NCI-H2081 (cell line): ENCODE measurements at regions not wholly inside any gene's neighbourhood (a gene's known extent, or its start where the extent isn't known, plus 50 kb on each side); places are given as distances from the start of the nearest gene placed in this dataset.
"Not testable (repeated sequence)": the region's sequence is repeated elsewhere in the genome, so short reads cannot be mapped to it uniquely, and the experiment has no call there.

ENCODE experiments used
- DNase-seq, 2 experiments: peaks; one replicate each; lab custom pipeline; 2025; lab: John Stamatoyannopoulos, UW

DNA sequence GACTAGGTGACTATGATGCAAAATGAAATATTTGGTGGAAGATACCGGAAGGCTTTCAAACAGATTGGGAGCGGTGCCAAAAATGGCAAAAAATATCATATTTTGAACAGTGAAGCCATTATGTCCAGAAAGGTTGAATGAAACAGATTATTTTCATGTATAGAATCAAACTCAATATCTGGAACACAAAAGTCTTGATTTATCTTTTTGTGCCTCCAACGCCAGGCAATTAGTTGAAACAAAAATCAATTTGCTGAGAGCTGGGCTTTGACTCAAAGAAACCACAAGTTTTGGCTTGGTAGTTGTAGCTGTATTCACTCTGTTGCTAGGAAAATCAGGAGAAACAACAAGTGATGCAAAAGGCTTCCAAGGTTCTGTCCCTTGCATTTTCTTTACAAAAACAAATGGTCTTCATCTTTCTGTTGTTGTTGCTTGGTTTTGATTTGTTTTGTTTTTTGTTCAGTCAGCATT is 421.7 kb upstream of the TYRP1 start:
- DNase-seq, result no peak

DNA sequence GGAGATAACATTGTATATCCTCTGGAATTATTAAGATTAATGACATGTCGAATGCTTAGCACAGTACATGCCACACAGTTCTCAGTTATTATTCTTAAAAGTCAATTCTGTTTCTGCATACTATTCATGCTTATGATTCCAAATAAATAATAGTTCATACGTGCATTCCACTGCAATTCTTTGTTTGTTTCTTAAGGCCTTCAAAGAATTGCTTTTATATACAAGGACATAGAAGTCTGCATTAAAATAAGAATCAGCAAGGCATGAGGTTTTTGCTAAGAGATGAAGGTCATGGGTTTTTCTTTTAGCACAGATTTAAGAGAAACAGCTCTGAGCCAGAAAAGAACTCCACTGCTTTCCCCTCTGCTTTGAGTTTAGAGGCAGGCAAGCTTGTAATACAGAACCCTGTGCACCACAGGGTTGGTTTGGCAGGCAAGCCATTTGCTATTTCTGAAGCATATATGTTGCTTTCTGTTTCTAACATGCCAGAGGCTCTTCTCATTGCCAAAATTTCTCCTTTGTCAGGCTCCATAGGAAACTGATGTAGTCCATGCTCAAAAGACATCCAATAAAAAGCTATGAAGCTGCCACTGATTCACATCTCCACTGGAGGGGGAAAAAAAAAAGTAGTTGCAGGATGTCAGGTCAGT is 420.6 kb upstream of the TYRP1 start:
- DNase-seq, result no peak

DNA sequence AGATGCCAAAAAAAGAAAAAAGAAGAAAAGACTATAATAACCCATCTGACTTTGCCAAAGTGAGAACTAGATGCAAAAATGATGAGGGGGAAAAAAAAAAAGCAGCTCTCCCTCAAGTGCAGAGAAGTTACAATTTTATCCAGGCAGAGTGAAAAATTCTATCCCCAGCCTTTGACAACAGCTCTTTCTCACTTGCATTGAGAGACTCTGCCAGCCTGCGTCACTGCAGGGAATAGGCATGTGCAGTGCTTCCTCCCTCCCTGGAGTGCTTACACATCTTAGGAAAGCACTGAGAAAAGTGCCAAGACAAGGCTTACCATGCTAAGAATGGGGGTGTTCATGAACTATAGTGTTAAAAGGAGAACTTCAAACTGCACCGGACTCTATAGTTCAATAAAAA is 418.6 kb upstream of the TYRP1 start:
- no peak for DNase-seq

DNA sequence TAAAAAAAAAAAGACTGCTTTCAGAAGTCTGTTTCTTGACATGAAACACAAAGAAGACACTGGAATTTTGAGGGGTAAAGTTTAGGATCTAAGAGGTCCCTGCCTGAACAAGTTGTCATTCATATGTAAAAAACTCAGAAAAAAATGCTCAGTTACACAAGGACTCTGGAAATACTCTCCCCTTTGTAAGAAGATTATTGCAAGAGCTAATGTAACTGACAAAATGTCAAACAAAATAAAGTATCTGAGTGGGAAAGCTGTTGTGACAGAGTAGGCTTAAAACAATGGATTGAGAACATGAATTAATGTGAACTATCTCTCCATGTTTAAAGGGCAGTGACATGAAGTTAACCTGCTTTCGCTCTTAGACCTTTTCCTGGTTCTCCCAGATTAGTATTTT is 416.7 kb upstream of the TYRP1 start:
- no peak for DNase-seq

DNA sequence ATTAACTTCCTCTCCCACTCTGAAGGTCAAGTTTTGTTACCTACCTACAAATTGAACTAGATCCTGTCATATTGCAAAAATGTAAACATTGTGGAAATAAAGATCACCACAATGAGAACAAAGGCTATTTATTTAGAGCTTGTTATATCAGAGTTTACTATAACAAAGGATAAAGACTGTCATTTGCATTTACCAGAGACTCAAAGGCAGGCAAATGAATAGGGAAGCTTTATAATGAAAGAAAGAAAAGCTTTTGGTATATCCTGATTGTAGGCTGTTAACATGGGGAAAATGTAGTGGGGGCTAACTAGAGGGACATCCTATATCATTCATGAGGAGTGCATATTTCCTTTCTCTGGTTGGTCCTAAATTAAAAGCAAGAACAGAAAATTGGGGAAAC is 403.5 kb upstream of the TYRP1 start:
- peak; percentile 17 to 42 for DNase-seq

DNA sequence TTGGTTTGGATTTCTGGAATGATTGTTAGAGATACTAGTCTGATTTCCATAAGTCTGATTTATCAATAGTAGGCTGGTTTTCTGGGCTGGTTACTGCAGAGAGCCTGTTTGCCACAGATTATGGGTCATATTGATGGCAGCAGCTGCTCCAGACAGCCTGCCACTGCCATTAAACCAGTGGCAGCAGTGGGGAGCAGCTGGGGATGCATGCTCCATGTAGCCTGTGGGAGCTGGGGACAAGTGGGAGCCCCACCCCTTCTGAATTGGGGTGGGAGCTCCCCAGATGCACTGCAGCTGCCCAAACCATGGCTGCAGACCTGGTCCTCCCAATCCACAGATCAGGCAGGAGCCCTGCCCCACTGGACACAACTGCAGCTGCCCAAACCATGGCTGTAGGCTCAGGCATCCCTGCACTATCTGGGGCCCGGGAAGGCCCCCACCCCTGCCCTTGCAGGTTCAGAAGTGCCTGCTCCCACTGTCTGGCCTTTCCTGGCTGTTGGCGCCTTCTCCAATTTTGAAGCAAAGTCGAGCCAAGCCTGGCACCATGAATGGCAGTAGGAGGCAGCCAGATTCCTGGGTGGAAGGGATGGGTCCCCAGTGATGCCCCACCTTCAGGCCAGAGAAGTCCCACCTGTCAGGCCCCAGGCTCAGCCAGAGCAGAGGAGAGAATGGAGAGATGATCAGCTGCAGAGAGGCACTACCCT is 402.9 kb upstream of the TYRP1 start:
- DNase-seq, result no peak

DNA sequence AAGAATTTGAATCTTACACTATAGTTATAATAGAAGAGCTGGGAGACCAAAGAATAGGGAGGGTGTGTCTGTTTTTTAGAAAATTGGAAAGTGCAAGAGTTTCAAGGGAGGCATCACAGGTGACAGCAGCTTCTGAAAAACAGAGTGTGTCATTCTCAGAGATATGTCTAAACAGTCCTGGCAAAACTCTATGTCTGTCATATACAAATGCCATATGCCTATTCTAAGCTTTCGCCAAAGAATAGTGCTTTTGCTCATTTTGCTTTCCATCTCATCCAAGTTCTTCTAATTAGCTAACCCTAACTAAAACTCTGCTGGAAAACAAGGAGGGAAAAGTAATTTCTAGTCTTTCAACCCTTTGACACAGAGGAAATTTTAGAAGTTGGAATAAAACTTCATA is 388.0 kb upstream of the TYRP1 start:
- no peak for DNase-seq

DNA sequence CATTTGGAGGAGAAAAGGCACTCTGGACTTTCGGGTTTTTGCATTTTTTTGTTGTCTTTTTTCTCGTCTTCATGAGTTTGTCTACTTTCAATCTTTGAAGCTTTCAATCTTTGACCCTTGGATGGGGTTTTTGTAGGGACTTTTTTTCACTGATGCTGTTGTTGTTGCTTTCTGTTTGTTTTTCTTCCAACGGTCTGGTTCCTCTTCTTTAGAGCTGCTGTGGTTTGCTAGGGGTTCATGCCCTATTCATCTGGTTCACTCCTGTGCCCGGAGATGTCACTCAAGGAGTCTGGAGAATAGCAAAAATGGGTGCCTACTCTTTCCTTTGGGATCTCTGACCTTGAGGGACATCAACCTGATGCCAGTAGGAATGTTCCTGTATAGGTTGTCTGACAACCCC is 378.6 kb upstream of the TYRP1 start:
- DNase-seq, result no peak

DNA sequence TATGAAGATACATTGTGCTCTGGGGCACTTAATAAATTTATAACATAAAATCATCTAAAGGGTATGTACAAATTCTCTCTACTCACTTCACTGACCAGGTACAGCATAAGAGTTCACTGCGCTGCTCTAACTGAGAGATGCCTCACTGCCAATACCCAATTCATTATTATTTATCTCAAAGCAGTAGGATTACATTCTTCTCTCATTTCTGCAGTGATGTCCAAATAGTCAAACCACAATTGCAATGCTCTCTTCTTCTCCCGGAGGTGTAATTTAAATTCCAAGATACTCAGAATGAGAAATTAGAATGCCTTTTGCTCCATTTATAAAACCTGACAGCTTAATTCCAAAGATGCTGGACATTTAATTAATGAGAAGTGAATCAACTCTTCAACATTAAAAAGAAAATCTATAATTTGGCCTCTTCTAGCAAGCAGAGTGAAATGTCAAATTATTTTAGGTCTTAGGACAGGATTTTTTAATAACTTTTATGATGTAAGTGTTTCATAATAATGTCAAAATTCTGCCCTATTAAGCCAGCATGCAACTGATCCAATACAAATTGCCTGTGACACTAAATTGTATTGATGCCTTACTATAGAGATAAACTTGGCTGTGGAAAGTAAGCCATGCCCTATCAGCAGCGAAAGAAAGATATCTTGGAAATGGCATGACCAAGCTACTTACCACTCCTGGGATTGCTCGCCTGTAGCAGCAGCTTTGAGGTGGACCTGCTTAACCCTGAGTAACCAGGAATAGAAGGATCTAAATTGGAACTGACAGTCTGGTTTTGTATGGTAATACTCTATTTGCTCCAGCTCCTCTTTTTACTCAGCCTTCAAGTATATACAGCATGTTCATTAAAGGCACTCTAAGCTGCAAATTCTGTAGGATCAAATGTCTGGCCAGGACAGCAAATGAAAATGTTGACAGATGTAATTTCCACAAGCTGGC is 374.2 kb upstream of the TYRP1 start:
- no peak for DNase-seq

DNA sequence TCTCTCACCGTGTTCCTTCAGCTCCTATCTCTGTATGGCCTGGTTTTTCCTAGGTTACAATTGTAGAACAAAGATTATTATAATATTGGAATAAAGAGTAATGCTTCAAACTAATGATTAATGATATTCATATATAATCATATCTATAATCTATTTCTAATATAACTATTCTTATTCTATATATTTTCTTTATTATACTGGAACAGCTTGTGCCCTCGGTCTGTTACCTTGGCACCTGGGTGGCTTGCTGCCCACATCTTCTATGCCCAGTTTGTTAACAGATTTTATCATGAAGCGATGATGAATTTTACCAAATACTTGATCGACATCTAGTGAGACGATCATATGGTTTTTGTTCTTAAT is 363.6 kb upstream of the TYRP1 start:
- no peak for DNase-seq

DNA sequence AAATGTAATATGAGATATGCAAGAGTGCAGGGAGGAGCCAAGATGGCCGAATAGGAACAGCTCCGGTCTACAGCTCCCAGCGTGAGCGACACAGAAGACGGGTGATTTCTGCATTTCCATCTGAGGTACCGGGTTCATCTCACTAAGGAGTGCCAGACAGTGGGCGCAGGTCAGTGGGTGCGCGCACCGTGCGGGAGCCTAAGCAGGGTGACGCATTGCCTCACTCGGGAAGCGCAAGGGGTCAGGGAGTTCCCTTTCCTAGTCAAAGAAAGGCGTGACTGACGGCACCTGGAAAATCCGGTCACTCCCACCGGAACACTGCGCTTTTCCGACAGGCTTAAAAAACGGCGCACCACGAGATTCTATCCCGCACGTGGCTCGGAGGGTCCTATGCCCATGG is 359.2 kb upstream of the TYRP1 start:
- not testable (repeated sequence) for DNase-seq

DNA sequence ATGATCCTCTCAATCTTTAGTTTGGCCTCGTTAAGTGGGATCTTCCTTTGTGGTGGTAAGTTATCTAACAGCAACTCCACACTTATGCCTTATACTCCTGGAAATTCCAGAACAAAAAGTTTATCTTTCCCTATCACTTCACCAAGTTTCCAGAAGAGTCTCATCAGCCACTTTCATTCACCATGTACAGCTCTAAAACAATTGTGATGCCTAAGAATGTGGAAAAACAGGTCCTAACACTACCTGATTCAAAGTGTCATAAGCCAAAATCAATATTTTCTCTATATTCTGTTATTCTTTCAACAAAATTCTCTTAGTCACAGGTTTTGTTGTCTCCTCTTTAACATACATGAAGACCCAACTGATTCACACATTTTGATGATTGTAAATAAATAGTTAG is 342.4 kb upstream of the TYRP1 start:
- DNase-seq, result no peak

DNA sequence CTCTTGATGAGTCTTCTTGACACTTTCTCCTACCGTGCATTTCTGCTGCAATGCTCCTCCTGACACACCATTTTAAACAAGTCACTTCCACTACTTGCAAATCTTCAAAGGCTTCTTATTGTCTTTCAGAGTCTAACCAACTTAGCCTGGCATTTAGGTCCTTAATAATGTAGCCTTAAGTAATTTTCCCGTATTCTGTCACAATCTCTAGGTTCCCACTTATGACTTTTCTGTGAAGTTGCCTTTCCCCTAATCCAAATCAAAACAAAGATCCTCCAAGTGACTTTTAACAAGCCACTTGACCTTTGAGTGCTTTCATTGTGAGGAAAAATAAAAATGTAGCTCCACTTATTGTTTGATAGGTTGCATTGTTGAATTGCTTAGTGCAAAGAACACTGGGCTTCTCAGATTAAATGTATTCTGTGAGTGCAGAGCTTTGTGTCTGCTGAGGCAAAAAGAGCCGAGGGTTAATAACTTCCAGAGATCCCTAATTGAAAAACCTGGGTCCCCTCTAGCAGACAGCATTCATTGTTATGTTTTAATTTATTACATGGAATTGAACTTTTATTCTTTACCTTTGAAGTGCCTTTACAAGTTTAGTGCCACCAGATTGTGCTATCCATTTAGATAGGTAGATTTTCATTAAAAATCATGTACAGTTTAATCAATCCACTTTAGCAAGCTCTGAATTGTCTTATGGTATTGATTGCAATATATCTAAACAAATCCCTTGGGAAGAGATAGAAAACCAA is 341.7 kb upstream of the TYRP1 start:
- DNase-seq, result no peak

DNA sequence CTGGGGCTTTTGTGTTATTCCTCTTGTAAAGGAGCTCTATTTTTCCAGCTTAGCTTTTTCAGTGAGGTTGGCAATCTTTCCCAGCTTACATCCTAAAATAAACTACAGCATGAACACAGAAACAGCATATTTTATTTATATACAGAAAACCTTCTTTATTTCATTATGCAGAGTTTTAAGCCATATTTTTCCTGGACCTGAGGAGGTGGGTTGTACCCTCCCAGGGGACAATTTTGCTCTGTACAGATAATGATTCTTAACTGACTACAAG is 341.2 kb upstream of the TYRP1 start:
- no peak for DNase-seq

DNA sequence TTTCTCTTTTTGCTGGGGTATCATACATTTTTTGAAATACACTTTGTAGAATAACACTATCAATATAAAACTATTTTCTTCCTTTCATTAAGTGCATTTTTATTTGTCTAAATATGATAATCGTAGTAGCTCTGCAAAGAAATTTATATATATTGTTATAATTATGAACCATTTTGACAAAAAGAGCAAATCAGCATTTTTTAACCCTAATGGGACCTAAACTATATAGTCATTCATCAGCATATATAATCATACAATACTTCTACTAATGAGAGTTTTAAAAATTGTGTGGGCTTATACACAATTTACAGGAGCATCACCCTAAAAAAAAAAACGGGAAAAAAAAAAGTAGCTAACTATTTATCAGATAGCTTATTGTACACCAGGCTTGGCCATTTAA is 329.7 kb upstream of the TYRP1 start:
- DNase-seq, result no peak

DNA sequence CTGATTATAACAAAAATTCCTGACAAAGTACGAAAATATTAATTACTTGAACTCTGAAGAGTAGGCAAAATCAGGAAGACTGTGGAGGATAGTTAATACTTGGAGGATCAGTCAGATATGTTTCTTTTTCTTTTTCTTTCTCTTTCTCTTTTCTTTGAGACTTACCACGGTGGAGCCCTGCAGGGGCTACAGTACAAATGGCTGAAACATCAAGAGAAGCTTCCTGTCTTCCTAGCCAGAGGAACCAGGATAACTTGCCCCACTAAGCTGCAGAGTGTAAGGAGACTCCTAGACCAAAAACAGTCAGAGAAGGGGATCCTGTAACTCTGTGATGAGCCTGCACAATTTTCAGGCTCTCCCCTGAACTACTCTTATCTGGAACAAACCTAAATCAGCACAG is 324.6 kb upstream of the TYRP1 start:
- DNase-seq, result no peak

DNA sequence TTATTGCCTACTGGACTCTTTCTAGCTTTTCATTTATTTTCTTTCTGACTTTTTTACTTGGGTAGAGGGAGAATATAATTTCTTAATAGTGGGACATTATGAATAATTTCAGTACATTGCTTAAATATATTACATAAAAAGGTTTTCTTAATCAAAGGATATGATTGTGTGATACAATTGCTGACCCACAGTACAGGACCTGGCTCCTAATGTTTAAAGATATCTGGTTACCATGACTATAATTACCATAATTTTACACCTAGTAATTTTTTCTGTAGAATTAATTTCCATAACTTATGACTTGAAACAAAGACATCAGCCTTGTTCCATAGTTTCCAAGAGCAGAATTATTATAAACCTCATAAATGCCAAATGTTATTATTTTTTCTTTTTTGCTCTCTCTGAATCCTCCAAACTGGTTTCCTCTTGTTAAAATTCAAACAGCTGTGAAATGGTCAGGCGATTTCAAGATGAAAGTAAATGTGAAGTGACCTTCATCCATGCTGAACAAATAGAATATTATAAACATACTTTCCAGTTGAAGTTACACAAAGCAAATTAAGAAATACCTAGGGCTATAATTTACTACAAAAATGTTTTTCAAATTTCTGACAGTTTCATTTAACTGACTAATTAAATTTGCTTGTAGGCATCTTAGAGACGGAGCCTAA is 301.2 kb upstream of the TYRP1 start:
- no peak for DNase-seq

DNA sequence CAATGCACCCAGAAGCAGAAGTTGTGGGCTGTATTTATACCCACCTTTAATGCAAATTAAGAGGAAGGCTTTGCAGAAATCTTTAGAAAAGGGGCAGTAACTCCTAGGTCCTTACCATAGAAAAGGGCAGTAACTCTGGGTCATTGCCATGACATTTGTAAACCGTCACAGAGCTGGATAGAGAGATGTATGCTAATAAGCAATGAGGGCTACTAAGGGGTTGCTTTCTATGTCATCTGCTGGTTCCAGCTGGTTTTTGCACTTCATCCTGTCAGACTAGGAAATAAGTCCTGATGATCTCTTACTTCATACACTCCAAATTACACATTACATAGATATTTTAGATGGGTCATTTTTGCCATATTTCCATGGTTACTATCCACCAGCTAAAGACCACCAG is 299.1 kb upstream of the TYRP1 start:
- DNase-seq, result no peak

DNA sequence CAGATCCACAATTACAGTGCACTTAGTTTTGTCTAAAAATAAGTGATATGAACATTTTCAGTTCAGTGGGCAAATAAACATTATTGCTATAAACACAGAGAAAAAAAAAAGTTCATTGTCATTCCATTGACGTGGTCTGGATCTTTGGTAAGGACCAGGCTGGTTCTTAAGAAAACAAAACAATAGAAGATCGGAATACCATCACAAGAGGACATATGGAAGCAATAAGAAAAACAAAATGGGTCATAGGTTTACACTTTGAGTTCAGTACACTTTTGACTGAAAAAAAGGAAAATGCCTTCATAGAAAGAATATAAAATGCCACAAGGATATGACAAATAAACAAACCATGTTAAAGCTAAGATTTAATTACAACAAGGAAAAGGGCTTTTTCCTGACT is 289.5 kb upstream of the TYRP1 start:
- DNase-seq, result no peak

DNA sequence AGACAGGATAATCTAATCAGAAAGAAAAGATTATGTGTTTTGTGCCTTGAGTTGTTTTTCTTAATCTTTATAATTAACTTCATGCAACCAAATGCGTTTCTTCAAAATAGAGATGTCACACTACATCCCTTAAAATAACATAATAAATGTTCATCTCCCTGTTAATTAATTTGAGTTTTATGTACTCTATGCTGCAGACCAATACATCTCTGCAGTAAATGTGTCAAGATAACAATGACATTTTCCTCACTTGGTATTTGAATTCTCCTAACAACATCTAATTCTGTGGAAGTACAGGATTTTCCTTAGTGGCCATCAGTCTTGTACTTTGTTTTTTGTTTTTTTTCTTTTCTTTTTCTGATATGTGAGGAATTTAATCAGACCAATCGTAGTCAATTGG is 279.2 kb upstream of the TYRP1 start:
- no peak for DNase-seq

DNA sequence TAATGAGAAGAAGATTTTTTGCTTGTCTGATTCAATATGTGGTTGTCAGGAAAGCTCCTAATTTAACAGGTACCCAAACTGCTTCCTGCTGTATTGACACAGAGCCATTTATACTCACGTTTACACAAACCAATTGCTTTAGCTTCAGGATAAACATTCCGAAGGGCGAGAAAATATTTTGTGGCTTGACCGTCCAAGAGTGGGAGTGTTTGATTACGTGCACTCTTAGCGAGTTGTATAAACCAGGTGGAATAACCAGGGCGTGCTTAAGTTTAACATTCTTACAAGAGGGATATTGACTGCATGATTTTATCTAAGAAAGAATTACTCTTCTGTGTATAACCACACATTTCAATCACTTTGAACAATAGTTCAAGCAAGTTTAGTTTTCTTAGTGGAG is 278.7 kb upstream of the TYRP1 start:
- DNase-seq, result peak in 1 of 2 experiments; percentile 15

DNA sequence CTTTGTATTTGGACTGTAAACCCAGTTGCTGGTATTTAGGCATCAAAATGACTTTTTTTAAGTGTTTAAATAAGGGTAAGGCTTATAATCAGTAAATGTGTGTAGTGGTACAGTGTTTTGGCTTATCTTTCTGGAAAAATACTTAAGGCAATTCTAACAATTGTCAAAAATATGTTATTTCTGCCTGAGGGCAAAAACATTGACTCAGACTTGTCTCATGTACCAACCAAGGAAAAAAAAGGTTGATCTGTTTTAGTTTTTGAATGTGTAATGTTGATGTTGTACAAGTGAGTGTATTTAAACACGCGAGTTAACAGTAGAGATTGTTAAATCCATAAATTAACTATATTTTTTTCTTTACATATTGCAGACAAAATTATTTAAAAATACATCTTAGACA is 277.8 kb upstream of the TYRP1 start:
- DNase-seq, result no peak
